Liver (tissue), 8 donors: ENCODE measurements at regions not wholly inside any gene's neighbourhood (a gene's known extent, or its start where the extent isn't known, plus 50 kb on each side); places are given as distances from the start of the nearest gene placed in this dataset.

Experiments
- DNase-seq: peaks from one replicate; pipeline ENCODE4 v3.0.0-alpha.2; 2017; ENCODE audit warnings: low spot score
- H3K27ac ChIP-seq, 2 donors: one replicate each; pipeline ENCODE4 v1.7.0; 2013; ENCODE audit warnings: inconsistent platforms in 2 of 2, low read length in 2 of 2, control low read depth in 1 of 2, low read depth in 1 of 2, mild to moderate bottlenecking in 1 of 2
- H3K27me3 ChIP-seq, 4 donors: one replicate each; pipeline versions ENCODE4 v1.6.1 to v1.7.0; 2013; ENCODE audit warnings: low read length in 3 of 4, inconsistent platforms in 1 of 4, mild to moderate bottlenecking in 1 of 4, moderate library complexity in 1 of 4; ENCODE audit not compliant: control insufficient read depth in 4 of 4, insufficient read depth in 4 of 4
- H3K36me3 ChIP-seq, 4 donors: one replicate each; pipeline versions ENCODE4 v1.6.1 to v1.7.0; 2013; ENCODE audit warnings: low read length in 3 of 4, mild to moderate bottlenecking in 3 of 4, low read depth in 1 of 4, moderate library complexity in 1 of 4; ENCODE audit not compliant: control insufficient read depth in 4 of 4, insufficient read depth in 3 of 4
- H3K4me1 ChIP-seq, 4 donors: one replicate each; pipeline versions ENCODE4 v1.6.1 to v1.7.0; 2013; ENCODE audit warnings: low read length in 3 of 4, mild to moderate bottlenecking in 3 of 4, moderate library complexity in 1 of 4; ENCODE audit not compliant: control insufficient read depth in 4 of 4, insufficient read depth in 4 of 4
- H3K4me3 ChIP-seq, 3 donors: one replicate each; pipeline versions ENCODE4 v1.6.1 to v1.7.0; 2013; ENCODE audit warnings: low read length in 3 of 3, control low read depth in 1 of 3, low read depth in 1 of 3, mild to moderate bottlenecking in 1 of 3
- H3K9ac ChIP-seq, 2 donors: one replicate each; pipeline ENCODE4 v1.7.0; 2013; ENCODE audit warnings: low read length in 2 of 2, mild to moderate bottlenecking in 2 of 2, moderate library complexity in 2 of 2, control low read depth in 1 of 2, low read depth in 1 of 2
- H3K9me3 ChIP-seq, 4 donors: one replicate each; pipeline versions ENCODE4 v1.6.1 to v1.7.0; 2013; ENCODE audit warnings: low read length in 3 of 4; ENCODE audit not compliant: control insufficient read depth in 4 of 4
- FOXA1 ChIP-seq: IDR thresholded peaks from 2 replicates; pipeline ENCODE4 v1.6.1; 2016; ENCODE audit warnings: antibody characterized with exemption
- FOXA2 ChIP-seq: IDR thresholded peaks from 2 replicates; pipeline ENCODE4 v1.6.1; 2016; ENCODE audit warnings: antibody characterized with exemption
- GABPA ChIP-seq, 2 donors: IDR thresholded peaks in 1 of 2; conservative IDR thresholded peaks in 1 of 2; 2 replicates each; pipeline ENCODE4 v1.6.1; 2016; ENCODE audit warnings: antibody characterized with exemption in 2 of 2, mild to moderate bottlenecking in 1 of 2, moderate library complexity in 1 of 2
- HNF4A ChIP-seq, 2 donors: conservative IDR thresholded peaks; 2 replicates each; pipeline ENCODE4 v1.6.1; 2016; ENCODE audit warnings: antibody characterized with exemption in 2 of 2, mild to moderate bottlenecking in 2 of 2
- JUND ChIP-seq, 2 donors: IDR thresholded peaks; 2 replicates each; pipeline ENCODE4 v1.6.1; 2016; ENCODE audit warnings: antibody characterized with exemption in 2 of 2
- NR2F2 ChIP-seq: IDR thresholded peaks from 2 replicates; pipeline ENCODE4 v1.6.1; 2016; ENCODE audit warnings: antibody characterized with exemption
- RAD21 ChIP-seq, 2 donors: IDR thresholded peaks; 2 replicates each; pipeline ENCODE4 v1.6.1; 2016; ENCODE audit warnings: antibody characterized with exemption in 2 of 2, mild to moderate bottlenecking in 2 of 2
- YY1 ChIP-seq: IDR thresholded peaks from 2 replicates; pipeline ENCODE4 v1.6.1; 2016; ENCODE audit warnings: antibody characterized with exemption, mild to moderate bottlenecking
- WGBS: extraction: QIAGEN DNeasy Blood & Tissue Kit; methylation state at CpG from one replicate; pipeline ENCODE4 v1.1.7; 2013; 5-methylcytosine and 5-hydroxymethylcytosine counted together
- TF ChIP-seq, protein P1 (sequence below): IDR thresholded peaks from 2 replicates; pipeline ENCODE4 v1.6.1; 2016; ENCODE audit warnings: antibody characterized with exemption
- TF ChIP-seq, protein P2 (sequence below): IDR thresholded peaks from 2 replicates; pipeline ENCODE4 v1.6.1; 2016; ENCODE audit warnings: antibody characterized with exemption
- TF ChIP-seq, protein P3 (sequence below): IDR thresholded peaks from 2 replicates; pipeline ENCODE4 v1.6.1; 2016; ENCODE audit warnings: antibody characterized with exemption, mild to moderate bottlenecking
- TF ChIP-seq, protein P4 (sequence below): fragments of 150-350 bp; IDR thresholded peaks from 2 replicates; pipeline ENCODE4 v1.5.1; 2017; ENCODE audit warnings: improper control_type of control experiment, low read depth, low read length; ENCODE audit not compliant: missing input control
- donor health status: healthy.
- donor health status: healthy.
- donor health status: healthy.
- donor health status: healthy.
- donor health status: healthy.

DNA sequence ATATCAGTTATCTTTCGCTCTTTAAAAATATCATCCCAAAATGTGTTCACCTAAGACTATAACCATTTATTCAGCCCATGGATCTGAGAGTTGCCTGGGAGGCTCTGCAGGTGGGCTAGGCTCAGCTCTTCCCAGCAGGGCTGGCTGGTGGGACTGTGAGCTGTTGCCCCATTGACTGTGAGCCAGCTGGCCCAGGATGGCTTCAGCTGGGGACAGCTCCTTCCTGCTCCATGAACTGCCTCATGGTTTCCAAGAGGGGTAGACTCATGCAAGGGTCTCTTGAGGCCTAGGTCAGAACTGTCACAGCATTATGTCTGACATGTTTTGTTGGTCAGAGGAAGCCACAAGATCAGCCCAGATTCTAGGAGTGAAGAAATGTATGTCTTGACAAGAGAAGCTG, 114.1 kb upstream of the E2F7 start:
- H3K4me1 ChIP-seq = no peaks in the 10 kb centered on the region
- no peak for DNase-seq
- no peak for TF ChIP-seq GABPA (IDR thresholded peaks at IDR 0.05 in 1 of 2, conservative IDR thresholded peaks at IDR 0.05 in 1 of 2)
- TF ChIP-seq YY1 = no peak
- TF ChIP-seq, protein P1, sequence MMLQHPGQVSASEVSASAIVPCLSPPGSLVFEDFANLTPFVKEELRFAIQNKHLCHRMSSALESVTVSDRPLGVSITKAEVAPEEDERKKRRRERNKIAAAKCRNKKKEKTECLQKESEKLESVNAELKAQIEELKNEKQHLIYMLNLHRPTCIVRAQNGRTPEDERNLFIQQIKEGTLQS = no peak
- TF ChIP-seq JUND (IDR thresholded peaks at IDR 0.05) = no peak
- TF ChIP-seq, protein P2, sequence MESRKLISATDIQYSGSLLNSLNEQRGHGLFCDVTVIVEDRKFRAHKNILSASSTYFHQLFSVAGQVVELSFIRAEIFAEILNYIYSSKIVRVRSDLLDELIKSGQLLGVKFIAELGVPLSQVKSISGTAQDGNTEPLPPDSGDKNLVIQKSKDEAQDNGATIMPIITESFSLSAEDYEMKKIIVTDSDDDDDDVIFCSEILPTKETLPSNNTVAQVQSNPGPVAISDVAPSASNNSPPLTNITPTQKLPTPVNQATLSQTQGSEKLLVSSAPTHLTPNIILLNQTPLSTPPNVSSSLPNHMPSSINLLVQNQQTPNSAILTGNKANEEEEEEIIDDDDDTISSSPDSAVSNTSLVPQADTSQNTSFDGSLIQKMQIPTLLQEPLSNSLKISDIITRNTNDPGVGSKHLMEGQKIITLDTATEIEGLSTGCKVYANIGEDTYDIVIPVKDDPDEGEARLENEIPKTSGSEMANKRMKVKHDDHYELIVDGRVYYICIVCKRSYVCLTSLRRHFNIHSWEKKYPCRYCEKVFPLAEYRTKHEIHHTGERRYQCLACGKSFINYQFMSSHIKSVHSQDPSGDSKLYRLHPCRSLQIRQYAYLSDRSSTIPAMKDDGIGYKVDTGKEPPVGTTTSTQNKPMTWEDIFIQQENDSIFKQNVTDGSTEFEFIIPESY = no peak
- TF ChIP-seq NR2F2 = no peak
- no peak for TF ChIP-seq FOXA1
- TF ChIP-seq, protein P3, sequence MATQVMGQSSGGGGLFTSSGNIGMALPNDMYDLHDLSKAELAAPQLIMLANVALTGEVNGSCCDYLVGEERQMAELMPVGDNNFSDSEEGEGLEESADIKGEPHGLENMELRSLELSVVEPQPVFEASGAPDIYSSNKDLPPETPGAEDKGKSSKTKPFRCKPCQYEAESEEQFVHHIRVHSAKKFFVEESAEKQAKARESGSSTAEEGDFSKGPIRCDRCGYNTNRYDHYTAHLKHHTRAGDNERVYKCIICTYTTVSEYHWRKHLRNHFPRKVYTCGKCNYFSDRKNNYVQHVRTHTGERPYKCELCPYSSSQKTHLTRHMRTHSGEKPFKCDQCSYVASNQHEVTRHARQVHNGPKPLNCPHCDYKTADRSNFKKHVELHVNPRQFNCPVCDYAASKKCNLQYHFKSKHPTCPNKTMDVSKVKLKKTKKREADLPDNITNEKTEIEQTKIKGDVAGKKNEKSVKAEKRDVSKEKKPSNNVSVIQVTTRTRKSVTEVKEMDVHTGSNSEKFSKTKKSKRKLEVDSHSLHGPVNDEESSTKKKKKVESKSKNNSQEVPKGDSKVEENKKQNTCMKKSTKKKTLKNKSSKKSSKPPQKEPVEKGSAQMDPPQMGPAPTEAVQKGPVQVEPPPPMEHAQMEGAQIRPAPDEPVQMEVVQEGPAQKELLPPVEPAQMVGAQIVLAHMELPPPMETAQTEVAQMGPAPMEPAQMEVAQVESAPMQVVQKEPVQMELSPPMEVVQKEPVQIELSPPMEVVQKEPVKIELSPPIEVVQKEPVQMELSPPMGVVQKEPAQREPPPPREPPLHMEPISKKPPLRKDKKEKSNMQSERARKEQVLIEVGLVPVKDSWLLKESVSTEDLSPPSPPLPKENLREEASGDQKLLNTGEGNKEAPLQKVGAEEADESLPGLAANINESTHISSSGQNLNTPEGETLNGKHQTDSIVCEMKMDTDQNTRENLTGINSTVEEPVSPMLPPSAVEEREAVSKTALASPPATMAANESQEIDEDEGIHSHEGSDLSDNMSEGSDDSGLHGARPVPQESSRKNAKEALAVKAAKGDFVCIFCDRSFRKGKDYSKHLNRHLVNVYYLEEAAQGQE = no peak

DNA sequence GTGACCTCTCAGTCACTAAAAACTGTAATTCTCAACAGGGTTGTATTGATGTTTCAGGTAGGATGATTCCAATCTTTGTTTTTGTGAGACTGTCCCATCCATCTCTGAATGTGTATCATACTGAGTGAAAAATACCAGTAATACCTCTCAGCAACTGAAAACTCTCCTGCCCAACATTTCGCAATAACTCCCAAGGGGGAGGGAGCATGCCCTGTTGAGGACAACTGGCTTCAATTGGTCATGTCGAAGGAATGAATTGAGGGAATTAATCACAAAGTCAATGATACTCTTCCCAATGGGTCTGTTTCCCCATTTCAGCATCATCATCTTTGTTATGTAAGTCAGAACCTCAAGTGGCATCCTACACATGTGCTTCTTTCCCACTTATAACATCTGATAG, 102.4 kb upstream of the E2F7 start:
- no peak overlapping the region for H3K27ac ChIP-seq
- no peaks in the 10 kb centered on the region for H3K36me3 ChIP-seq
- peaks cover 0 to 3% (median 0%) of the 10 kb centered on the region in 4 donors for H3K27me3 ChIP-seq
- H3K9ac ChIP-seq = no peak overlapping the region
- no peak overlapping the region for H3K4me3 ChIP-seq
- WGBS = 85% methylated on average over 2 of the region's 2 CpGs
- no peak for DNase-seq
- H3K9me3 ChIP-seq = no peaks in the 10 kb centered on the region
- no peaks in the 10 kb centered on the region for H3K4me1 ChIP-seq
- TF ChIP-seq, protein P1 = no peak
- TF ChIP-seq, protein P3 = no peak
- TF ChIP-seq HNF4A (conservative IDR thresholded peaks at IDR 0.05) (no peak), FOXA2 (no peak), YY1 (no peak), RAD21 (IDR thresholded peaks at IDR 0.05) (no peak), JUND (IDR thresholded peaks at IDR 0.05) (no peak), FOXA1 (no peak)
- TF ChIP-seq, protein P4, sequence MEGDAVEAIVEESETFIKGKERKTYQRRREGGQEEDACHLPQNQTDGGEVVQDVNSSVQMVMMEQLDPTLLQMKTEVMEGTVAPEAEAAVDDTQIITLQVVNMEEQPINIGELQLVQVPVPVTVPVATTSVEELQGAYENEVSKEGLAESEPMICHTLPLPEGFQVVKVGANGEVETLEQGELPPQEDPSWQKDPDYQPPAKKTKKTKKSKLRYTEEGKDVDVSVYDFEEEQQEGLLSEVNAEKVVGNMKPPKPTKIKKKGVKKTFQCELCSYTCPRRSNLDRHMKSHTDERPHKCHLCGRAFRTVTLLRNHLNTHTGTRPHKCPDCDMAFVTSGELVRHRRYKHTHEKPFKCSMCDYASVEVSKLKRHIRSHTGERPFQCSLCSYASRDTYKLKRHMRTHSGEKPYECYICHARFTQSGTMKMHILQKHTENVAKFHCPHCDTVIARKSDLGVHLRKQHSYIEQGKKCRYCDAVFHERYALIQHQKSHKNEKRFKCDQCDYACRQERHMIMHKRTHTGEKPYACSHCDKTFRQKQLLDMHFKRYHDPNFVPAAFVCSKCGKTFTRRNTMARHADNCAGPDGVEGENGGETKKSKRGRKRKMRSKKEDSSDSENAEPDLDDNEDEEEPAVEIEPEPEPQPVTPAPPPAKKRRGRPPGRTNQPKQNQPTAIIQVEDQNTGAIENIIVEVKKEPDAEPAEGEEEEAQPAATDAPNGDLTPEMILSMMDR = no peak
- TF ChIP-seq, protein P2 = no peak

More for the DNA sequence above, 114.1 kb upstream of the E2F7 start:
- no peak overlapping the region for H3K9ac ChIP-seq
- 97% methylated on average over 1 of the region's 1 CpG for WGBS
- H3K4me3 ChIP-seq = no peak overlapping the region
- H3K36me3 ChIP-seq = no peaks in the 10 kb centered on the region
- H3K27ac ChIP-seq = no peak overlapping the region
- no peaks in the 10 kb centered on the region for H3K27me3 ChIP-seq
- H3K9me3 ChIP-seq = no peaks in the 10 kb centered on the region
